Sigmoid colon (tissue), 4 donors: ENCODE measurements at regions not wholly inside any gene's neighbourhood (a gene's known extent, or its start where the extent isn't known, plus 50 kb on each side); places are given as distances from the start of the nearest gene placed in this dataset.
A peak's percentile ranks its signal among the peaks of the same experiment; 100 is the strongest.

Experiments
- CTCF ChIP-seq, 4 experiments: fragments of 450-650 bp in 3 of 4; fragments of 200-600 bp in 1 of 4; IDR thresholded peaks; one replicate each; pipeline ENCODE4 v1.5.1; 2016 to 2019; ENCODE audit warnings: antibody characterized with exemption in 4 of 4, mild to moderate bottlenecking in 3 of 4, moderate library complexity in 2 of 4
- EP300 ChIP-seq, 4 donors: sonication (generic); formaldehyde crosslinking; IDR thresholded peaks; one replicate each; pipeline ENCODE4 v1.6.1; 2017; ENCODE audit warnings: antibody characterized with exemption in 4 of 4
- POLR2A ChIP-seq, 2 donors: fragments of 450-650 bp; IDR thresholded peaks; one replicate each; pipeline ENCODE4 v1.6.1; 2016; ENCODE audit warnings: antibody characterized with exemption in 2 of 2, mild to moderate bottlenecking in 2 of 2, moderate library complexity in 2 of 2
- POLR2AphosphoS5 ChIP-seq, 4 donors: sonication (generic); formaldehyde crosslinking; IDR thresholded peaks; one replicate each; pipeline ENCODE4 v1.6.1; 2017; ENCODE audit warnings: antibody characterized with exemption in 4 of 4

- TF ChIP-seq POLR2A (IDR thresholded peaks at IDR 0.05) (no peak), CTCF (IDR thresholded peaks at IDR 0.05) (no peak), POLR2AphosphoS5 (IDR thresholded peaks at IDR 0.05) (peak in 1 of 4 donors; percentile 46), EP300 (IDR thresholded peaks at IDR 0.05) (no peak)
Measured at GRCh38 chr13:97076898-97077297, 82.6 kb upstream of the OXGR1 start.
